ENCODE measurements at regions not wholly inside any gene's neighbourhood (a gene's known extent, or its start where the extent isn't known, plus 50 kb on each side); places are given as distances from the start of the nearest gene placed in this dataset.

- Histone ChIP-seq H2BK12ac (ENCODE audit: low read depth, low read length) (no peak overlapping the region), H4K20me1 (replicated peaks in 1 of 2; ENCODE audit: control insufficient read depth in 1 of 2, insufficient read depth in 2 of 2, low read length in 2 of 2) (no peaks in the 10 kb centered on the region), H2BK5ac (ENCODE audit: low read depth, low read length) (no peak overlapping the region), H2BK120ac (replicated peaks; ENCODE audit: low read depth, low read length) (no peak overlapping the region), H3K79me1 (ENCODE audit: low read depth, low read length) (no peaks in the 10 kb centered on the region), H2AFZ (ENCODE audit: low read length) (no peak overlapping the region), H3K4me3 (ENCODE audit: extremely low read depth in 1 of 4, insufficient read depth in 2 of 4, low read depth in 3 of 4, low read length in 4 of 4) (no peak overlapping the region), H3K18ac (ENCODE audit: extremely low read depth, low read length) (no peak overlapping the region), H3K27me3 (replicated peaks in 1 of 4; ENCODE audit: control insufficient read depth in 3 of 4, extremely low read depth in 1 of 4, insufficient read depth in 3 of 4, low read length in 3 of 4) (peaks cover 1 to 9% (median 7%) of the 10 kb centered on the region in 4 experiments; a peak in 4 of 7 replicates), H4K5ac (ENCODE audit: insufficient read length, low read depth, low read length) (no peak overlapping the region), H3K23me2 (ENCODE audit: low read depth, low read length) (no peaks in the 10 kb centered on the region), H2BK20ac (ENCODE audit: low read length) (no peak overlapping the region), H4K91ac (replicated peaks; ENCODE audit: insufficient read length, low read length) (no peak overlapping the region), H3K9ac (replicated peaks in 1 of 4; ENCODE audit: extremely low read depth in 1 of 4, low read depth in 3 of 4, low read length in 3 of 4) (no peak overlapping the region), H2BK15ac (ENCODE audit: low read length) (no peak overlapping the region), H3K23ac (ENCODE audit: insufficient read length) (no peak overlapping the region), H3K4me1 (replicated peaks in 1 of 4; ENCODE audit: control insufficient read depth in 3 of 4, insufficient read depth in 4 of 4, low read length in 3 of 4) (no peaks in the 10 kb centered on the region), H2AK5ac (ENCODE audit: low read depth, low read length) (no peak overlapping the region), H3K27ac (ENCODE audit: low read depth, low read length) (no peak overlapping the region), H3K9me3 (ENCODE audit: insufficient read depth in 2 of 2, low read depth in 1 of 2, low read length in 1 of 2) (no peaks in the 10 kb centered on the region), H4K8ac (ENCODE audit: extremely low read depth, insufficient read depth, low read length) (no peak overlapping the region), H3K56ac (replicated peaks; ENCODE audit: insufficient read length, low read depth, low read length) (no peak overlapping the region), H3K36me3 (ENCODE audit: control insufficient read depth in 2 of 4, insufficient read depth in 4 of 4, low read length in 3 of 4) (no peaks in the 10 kb centered on the region), H3K14ac (ENCODE audit: insufficient read length) (no peak overlapping the region), H3K4me2 (ENCODE audit: insufficient read depth in 1 of 2, low read depth in 2 of 2, low read length in 2 of 2) (no peak overlapping the region), H3K4ac (replicated peaks; ENCODE audit: insufficient read length, low read depth, low read length) (no peak overlapping the region), H3K79me2 (ENCODE audit: control insufficient read depth in 1 of 2, insufficient read depth in 2 of 2, low read length in 2 of 2) (no peaks in the 10 kb centered on the region)
- CTCF ChIA-PET (ENCODE audit: partially characterized antibody): interaction anchor here (1.4 kb wide), 1 partner anchor 10 kb away, joined by 3 read pairs; no protein-coding TSS in a partner anchor
- FAIRE-seq (no peak), DNase-seq (ENCODE audit: low read depth in 1 of 2, low spot score in 2 of 2) (no peak)
- POLR2A ChIA-PET (ENCODE audit: partially characterized antibody): no interaction called here
- TF ChIP-seq POLR2AphosphoS5 (IDR thresholded peaks at IDR 0.05; ENCODE audit: low read depth, low read length) (no peak), EGR1 (IDR thresholded peaks at IDR 0.05; ENCODE audit: borderline replicate concordance, low read depth, low read length) (no peak), KDM4A (IDR thresholded peaks at IDR 0.05; ENCODE audit: low read depth, low read length, severe bottlenecking) (no peak), YY1 (IDR thresholded peaks at IDR 0.05; ENCODE audit: low read depth, low read length) (no peak), SRF (IDR thresholded peaks at IDR 0.05; ENCODE audit: low read depth, low read length) (no peak), CTCF (IDR thresholded peaks at IDR 0.05; ENCODE audit: control extremely low read depth in 1 of 3, insufficient read depth in 1 of 3, low read depth in 1 of 3, low read length in 3 of 3) (no peak), NANOG (IDR thresholded peaks at IDR 0.05; ENCODE audit: insufficient read depth, low read depth, low read length, poor library complexity, severe bottlenecking) (no peak), RFX5 (IDR thresholded peaks at IDR 0.05; ENCODE audit: borderline replicate concordance, low read depth, low read length) (no peak), TCF12 (IDR thresholded peaks at IDR 0.05; ENCODE audit: low read depth, low read length) (no peak)
Observed at GRCh38 chr14:29453045-29453444, 474.6 kb downstream of the PRKD1 start.
